ENCODE measurements at regions not wholly inside any gene's neighbourhood (a gene's known extent, or its start where the extent isn't known, plus 50 kb on each side); places are given as distances from the start of the nearest gene placed in this dataset.
"Not testable (repeated sequence)": the region's sequence is repeated elsewhere in the genome, so short reads cannot be mapped to it uniquely, and the experiment has no call there.

DNA sequence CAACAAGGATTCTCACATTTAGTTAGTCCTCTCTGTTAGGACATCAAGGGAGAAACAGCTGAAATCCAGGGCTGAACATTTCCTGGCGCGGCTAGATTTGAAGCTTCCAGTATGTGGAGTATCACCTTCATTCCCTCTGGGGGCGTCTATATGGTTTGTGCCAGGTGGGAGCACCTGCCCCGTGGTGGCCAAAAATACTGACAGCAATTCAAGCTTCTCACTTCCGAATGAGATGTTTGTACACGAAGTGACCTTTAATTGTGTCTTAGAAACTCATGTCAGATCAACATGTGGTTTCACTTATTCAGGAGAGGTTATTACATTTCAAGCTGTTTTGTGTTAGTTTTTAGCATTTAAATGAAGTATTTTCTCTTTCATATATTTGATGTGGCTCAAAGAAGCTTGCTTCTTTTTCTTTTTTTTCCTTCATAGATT lies 67.3 kb upstream of the ZNF217 start:
- DNase-seq, result peak; percentile 29
- peaks cover 2% of the 10 kb centered on the region for H3K36me3 Mint-ChIP-seq (ENCODE audit: low read depth)
- peak overlapping the region; percentile 96 for H3K27ac Mint-ChIP-seq
- peaks cover 68% of the 10 kb centered on the region for H3K4me1 Mint-ChIP-seq
- CTCF ChIA-PET, result interaction anchor here (1.0 to 1.6 kb wide), 7 partner anchors 8 to 94 kb away, joined by 3 to 5 read pairs (median 4); no protein-coding TSS in a partner anchor
- H3K9me3 Mint-ChIP-seq, result no peaks in the 10 kb centered on the region
- H3K27me3 Mint-ChIP-seq, result no peaks in the 10 kb centered on the region
- POLR2A ChIA-PET, result no interaction called here
- peak overlapping the region; percentile 77 for H3K4me3 Mint-ChIP-seq

DNA sequence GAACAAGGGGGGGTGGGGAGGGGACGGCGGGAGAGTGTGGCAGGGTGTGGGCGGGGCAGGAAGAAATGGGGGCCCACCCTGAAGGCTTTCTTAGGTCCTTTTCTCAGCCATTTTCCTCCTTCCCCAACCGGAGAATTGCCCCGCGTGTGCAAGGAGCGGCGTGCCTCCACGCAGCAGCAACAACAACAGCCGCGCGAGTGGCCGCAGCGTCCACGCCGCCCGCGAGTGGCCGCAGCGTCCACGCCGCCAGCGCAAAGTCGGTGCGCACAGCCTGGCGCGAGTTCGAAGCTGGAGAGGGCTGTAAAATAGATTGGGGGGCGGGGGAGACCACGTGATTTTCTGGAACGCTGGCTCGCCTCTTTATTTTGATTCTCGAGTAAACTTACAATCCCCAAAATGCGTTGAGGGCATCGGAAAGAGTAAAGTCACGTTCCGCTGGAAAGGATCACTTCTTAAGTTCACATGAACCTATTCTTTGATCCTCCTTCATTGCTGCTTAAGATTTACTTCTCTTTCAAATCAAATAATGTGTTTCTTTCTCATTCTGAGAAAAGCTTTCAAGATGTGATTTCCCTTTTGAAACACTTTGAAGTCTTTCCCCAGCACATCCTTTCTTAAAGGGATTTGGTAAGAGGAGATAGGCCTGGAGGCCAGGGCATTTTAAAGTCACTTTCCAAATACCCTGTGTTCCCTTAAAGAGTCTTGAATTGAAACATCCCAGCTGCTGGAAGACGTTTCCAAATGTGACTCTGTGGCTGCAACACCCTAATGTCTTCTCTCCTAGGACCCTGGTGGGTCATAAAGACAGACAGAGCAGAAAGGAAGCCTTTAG lies 66.7 kb upstream of the ZNF217 start:
- Mint-ChIP-seq H3K36me3 (ENCODE audit: low read depth) (peaks cover 2% of the 10 kb centered on the region), H3K9me3 (no peaks in the 10 kb centered on the region), H3K27ac (peak overlapping the region; percentile 96), H3K27me3 (no peaks in the 10 kb centered on the region), H3K4me3 (peak overlapping the region; percentile 77), H3K4me1 (peaks cover 72% of the 10 kb centered on the region)
- ChIA-PET POLR2A (no interaction called here), CTCF (interaction anchor here (1.0 to 1.4 kb wide), 5 partner anchors 11 to 37 kb away, joined by 3 to 5 read pairs (median 4); no protein-coding TSS in a partner anchor)
- DNase-seq, result peak; percentile 52

DNA sequence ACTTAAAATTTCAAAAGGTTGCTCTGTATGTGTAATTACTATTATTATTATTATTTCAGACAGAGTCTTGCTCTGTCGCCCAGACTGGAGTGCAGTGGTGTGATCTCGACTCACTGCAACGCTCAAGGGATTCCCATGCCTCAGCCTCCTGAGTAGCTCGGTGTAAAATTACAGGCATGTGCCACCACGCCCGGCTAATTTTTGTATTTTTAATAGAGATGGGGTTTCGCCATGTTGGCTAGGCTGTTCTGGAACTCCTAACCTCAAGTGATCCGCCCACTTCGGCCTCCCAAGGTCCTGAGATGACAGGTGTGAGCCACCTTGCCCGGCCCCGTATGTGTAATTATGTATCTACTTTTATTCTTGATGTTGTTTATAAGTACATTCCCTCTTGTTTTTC lies 65.3 kb upstream of the ZNF217 start:
- peaks cover 75% of the 10 kb centered on the region for H3K4me1 Mint-ChIP-seq
- peak overlapping the region; percentile 19 for H3K27ac Mint-ChIP-seq
- CTCF ChIA-PET, result interaction anchor here (0.9 to 2.0 kb wide), 4 partner anchors 15 to 42 kb away, joined by 3 to 9 read pairs (median 4); no protein-coding TSS in a partner anchor
- POLR2A ChIA-PET, result no interaction called here
- no peaks in the 10 kb centered on the region for H3K9me3 Mint-ChIP-seq
- H3K27me3 Mint-ChIP-seq, result no peaks in the 10 kb centered on the region
- H3K36me3 Mint-ChIP-seq (ENCODE audit: low read depth), result peaks cover 2% of the 10 kb centered on the region
- no peak overlapping the region for H3K4me3 Mint-ChIP-seq
- no peak for DNase-seq

DNA sequence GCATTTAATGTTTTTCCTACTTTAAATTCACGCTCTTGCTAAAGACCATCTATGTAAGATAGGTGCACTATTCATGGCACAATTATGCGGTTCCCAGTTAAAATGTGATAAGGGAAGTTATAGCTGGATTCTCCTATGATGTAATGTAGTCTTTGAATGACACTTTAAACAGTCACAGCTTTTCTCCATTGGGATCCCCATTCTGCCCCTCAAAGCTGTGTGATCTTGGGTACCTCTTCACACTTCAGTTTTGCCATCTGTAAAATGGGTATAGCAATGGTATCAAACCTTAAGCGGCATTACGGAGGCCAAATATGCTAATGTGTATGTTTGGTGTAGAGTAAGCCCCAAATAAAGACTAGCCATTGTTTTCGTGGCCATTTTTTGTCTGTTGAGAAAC lies 64.7 kb upstream of the ZNF217 start:
- no peaks in the 10 kb centered on the region for H3K9me3 Mint-ChIP-seq
- no peaks in the 10 kb centered on the region for H3K27me3 Mint-ChIP-seq
- no peak overlapping the region for H3K27ac Mint-ChIP-seq
- H3K36me3 Mint-ChIP-seq (ENCODE audit: low read depth), result peaks cover 2% of the 10 kb centered on the region
- CTCF ChIA-PET, result interaction anchor here (0.8 to 2.0 kb wide), 6 partner anchors 12 to 43 kb away, joined by 3 to 9 read pairs (median 4); no protein-coding TSS in a partner anchor
- POLR2A ChIA-PET, result no interaction called here
- H3K4me1 Mint-ChIP-seq, result peaks cover 79% of the 10 kb centered on the region
- no peak for DNase-seq
- no peak overlapping the region for H3K4me3 Mint-ChIP-seq

DNA sequence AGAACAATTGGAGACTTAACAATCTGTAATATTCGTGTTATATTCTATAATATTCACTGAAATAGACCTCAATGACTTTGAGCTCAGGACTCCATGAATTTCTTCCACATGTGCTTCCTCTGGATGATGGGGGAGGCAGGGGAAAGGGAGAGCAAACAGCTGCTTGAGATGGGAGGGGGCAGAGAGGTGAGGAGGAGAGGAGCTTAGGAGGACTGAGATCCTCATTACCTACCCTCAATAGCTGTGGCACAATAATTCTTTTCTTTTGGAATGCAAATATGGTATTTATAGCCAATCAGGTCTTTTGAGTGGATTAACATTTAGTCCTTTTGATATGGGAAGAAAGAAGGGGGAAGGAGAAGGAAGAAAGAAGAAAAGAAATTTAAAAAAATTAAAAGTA lies 64.1 kb upstream of the ZNF217 start:
- no peak for DNase-seq
- Mint-ChIP-seq H3K27ac (peak overlapping the region; percentile 83), H3K9me3 (no peaks in the 10 kb centered on the region), H3K36me3 (ENCODE audit: low read depth) (peaks cover 2% of the 10 kb centered on the region), H3K4me3 (no peak overlapping the region), H3K27me3 (no peaks in the 10 kb centered on the region), H3K4me1 (peaks cover 80% of the 10 kb centered on the region)
- CTCF ChIA-PET, result interaction anchor here (0.5 to 2.0 kb wide), 6 partner anchors 11 to 45 kb away, joined by 3 to 9 read pairs (median 4); no protein-coding TSS in a partner anchor
- POLR2A ChIA-PET, result no interaction called here

DNA sequence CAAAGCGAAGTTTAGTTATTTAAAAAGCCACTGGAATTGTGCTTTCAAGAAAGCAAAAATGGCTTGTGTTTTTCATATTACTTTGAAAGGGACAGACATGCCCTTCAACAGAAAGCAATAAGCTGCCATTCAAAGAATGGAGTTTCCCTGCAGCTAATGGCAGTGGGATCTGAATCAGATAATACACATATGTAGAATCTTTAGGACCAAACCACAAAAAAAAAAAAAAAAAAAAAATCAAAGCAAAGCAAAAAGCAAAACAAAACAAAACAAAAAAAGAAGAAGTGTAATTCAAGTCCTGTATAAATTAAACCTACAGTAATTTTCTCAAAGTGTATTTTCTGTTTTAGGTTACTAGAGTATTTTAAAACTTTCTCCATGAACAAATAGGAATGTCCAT lies 63.6 kb upstream of the ZNF217 start:
- H3K27ac Mint-ChIP-seq, result peak overlapping the region; percentile 42
- no peak overlapping the region for H3K4me3 Mint-ChIP-seq
- H3K4me1 Mint-ChIP-seq, result peaks cover 81% of the 10 kb centered on the region

DNA sequence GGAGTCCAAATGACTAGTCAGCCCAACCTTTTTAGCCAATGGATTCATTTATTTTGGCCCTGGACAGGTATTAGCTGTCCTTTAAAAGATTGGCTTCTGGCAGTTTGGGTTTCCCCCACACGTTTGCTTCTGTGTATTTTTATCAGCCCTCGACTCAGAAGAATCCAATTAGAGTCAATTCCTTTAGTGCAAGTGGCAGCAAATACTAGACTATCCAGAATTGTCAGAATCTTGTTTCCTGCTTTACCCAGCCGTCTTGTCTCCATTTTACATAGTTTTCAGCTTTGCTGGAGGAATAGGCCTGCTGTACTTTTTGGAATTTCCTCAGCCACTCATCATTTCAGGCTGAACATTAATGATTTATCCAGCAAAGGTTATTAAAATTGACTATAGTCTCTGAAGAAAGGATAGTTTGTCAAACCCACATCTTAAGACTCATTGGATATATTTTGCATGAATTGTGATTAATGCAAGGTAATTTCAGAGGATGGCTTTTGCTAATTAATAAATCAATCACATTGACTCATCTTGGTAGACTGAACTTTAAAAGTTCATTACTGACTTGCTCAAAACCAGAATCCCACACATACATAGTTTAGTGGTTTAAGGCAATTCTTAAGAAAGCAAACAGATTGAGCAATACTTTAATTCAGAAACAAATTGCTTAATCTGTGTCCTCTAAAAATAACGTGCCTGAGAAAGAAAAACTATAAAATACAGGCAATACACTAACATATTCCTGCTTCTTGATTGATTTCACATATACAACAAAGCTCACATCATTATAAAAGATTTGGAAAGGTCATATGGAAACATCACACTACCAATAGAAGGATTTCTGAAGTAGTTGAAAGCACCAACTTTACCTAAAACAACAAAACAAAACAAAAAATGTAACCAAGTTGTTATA lies 62.9 kb upstream of the ZNF217 start:
- H3K27me3 Mint-ChIP-seq, result no peaks in the 10 kb centered on the region
- POLR2A ChIA-PET, result no interaction called here
- no peak overlapping the region for H3K27ac Mint-ChIP-seq
- DNase-seq, result no peak
- CTCF ChIA-PET, result interaction anchor here (0.9 kb wide), 1 partner anchor 45 kb away, joined by 3 read pairs; no protein-coding TSS in a partner anchor
- H3K4me1 Mint-ChIP-seq, result peaks cover 84% of the 10 kb centered on the region
- peaks cover 2% of the 10 kb centered on the region for H3K36me3 Mint-ChIP-seq (ENCODE audit: low read depth)
- no peak overlapping the region for H3K4me3 Mint-ChIP-seq
- no peaks in the 10 kb centered on the region for H3K9me3 Mint-ChIP-seq

More for the DNA sequence above, 63.6 kb upstream of the ZNF217 start:
- CTCF ChIA-PET, result interaction anchor here (2.0 kb wide), 1 partner anchor 14 kb away, joined by 9 read pairs; no protein-coding TSS in a partner anchor
- Mint-ChIP-seq H3K9me3 (no peaks in the 10 kb centered on the region), H3K36me3 (ENCODE audit: low read depth) (peaks cover 2% of the 10 kb centered on the region), H3K27me3 (no peaks in the 10 kb centered on the region)
- POLR2A ChIA-PET, result no interaction called here
- no peak for DNase-seq

DNA sequence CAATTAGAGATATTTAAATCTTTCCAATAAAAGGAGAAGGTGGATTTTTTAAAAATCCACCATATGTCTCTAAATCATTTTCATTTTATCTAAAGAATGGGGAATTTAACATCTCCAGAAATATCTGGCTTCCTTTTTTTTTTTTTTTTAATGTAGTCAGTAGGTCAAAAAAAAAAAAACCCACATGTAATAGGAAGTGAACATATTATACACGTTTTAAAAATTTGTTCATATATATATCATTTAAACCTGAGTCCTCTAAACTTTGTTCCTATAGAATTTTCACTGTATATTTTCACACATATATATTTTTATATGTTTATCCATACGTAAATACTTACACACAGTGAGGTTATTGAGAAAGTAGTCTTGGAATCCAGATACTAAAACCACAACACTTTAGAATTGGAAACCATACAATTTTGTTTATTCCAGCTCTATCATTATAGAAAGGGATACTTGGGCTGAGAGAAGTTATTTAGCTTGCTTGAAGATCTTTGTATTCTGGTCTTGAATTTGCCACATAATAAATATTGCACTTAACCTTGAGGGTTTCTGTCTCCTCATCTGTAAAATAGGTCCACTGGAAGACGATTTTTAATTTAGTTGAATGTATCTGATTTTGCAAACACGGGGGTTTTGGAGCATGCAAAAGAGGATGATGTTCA lies 62.1 kb upstream of the ZNF217 start:
- CTCF ChIA-PET, result interaction anchor here (0.9 kb wide), 1 partner anchor 44 kb away, joined by 3 read pairs; no protein-coding TSS in a partner anchor
- no peaks in the 10 kb centered on the region for H3K36me3 Mint-ChIP-seq (ENCODE audit: low read depth)
- no peak overlapping the region for H3K27ac Mint-ChIP-seq
- H3K4me1 Mint-ChIP-seq, result peaks cover 76% of the 10 kb centered on the region
- POLR2A ChIA-PET, result no interaction called here
- no peaks in the 10 kb centered on the region for H3K27me3 Mint-ChIP-seq
- no peak for DNase-seq
- H3K9me3 Mint-ChIP-seq, result no peaks in the 10 kb centered on the region
- no peak overlapping the region for H3K4me3 Mint-ChIP-seq

DNA sequence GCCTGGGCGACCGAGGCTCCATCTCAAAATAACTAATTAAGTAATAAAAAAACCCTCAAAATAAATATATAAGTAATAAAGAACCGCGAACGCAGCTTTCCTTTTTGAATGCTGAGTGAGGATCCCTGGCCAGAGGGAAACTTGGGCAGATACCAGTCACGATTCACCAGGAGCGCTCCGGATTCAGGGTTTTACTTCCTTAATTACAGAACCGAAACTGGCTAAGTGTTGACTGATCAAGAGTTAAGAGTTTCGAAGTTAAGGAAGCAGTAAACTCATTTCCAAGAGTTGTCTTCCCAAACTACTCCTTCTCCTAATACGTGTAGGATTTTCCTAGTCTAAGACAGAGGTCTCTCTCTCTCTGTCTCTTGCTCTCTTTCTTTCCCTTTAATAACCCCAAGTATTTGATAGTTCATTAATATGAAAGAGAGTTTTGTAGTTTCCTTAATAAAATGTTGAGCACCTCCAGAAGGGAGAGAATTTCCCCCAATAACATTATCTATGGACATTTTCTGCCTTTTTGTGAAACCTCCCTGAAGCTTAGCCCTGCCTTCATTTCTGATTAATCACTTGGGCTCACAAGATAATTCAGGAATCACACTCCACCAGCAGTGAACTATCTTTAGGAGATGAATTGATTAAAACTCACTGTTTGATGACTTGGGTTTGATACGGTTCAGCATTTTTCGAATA lies 61.4 kb upstream of the ZNF217 start:
- CTCF ChIA-PET, result no interaction called here
- POLR2A ChIA-PET, result no interaction called here
- H3K4me3 Mint-ChIP-seq, result peak overlapping the region; percentile 10
- peak overlapping the region; percentile 41 for H3K27ac Mint-ChIP-seq
- H3K4me1 Mint-ChIP-seq, result peaks cover 69% of the 10 kb centered on the region
- H3K9me3 Mint-ChIP-seq, result no peaks in the 10 kb centered on the region
- no peak for DNase-seq
- no peaks in the 10 kb centered on the region for H3K27me3 Mint-ChIP-seq
- no peaks in the 10 kb centered on the region for H3K36me3 Mint-ChIP-seq (ENCODE audit: low read depth)

DNA sequence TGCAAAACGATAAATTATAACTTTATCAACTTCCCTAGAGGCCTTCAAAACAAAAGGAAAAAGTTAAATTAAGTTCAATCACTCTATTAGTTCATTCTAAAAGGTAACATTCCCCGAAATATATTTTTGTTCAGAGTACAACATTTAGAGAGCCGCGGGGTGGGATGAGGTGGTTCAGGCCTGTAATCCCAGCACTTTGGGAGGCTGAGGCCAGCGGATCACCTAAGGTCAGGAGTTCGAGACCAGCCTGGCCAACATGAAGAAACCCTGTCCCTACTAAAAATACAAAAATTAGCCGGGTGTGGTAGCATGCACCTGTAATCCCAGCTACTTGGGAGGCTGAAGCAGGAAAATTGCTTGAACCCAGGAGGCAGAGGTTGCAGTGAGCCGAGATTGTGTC lies 60.9 kb upstream of the ZNF217 start:
- H3K36me3 Mint-ChIP-seq (ENCODE audit: low read depth); DNase-seq; H3K27ac Mint-ChIP-seq; POLR2A ChIA-PET; H3K27me3 Mint-ChIP-seq; H3K4me3 Mint-ChIP-seq; CTCF ChIA-PET; H3K9me3 Mint-ChIP-seq: not testable (repeated sequence)
- peaks cover 63% of the 10 kb centered on the region for H3K4me1 Mint-ChIP-seq

DNA sequence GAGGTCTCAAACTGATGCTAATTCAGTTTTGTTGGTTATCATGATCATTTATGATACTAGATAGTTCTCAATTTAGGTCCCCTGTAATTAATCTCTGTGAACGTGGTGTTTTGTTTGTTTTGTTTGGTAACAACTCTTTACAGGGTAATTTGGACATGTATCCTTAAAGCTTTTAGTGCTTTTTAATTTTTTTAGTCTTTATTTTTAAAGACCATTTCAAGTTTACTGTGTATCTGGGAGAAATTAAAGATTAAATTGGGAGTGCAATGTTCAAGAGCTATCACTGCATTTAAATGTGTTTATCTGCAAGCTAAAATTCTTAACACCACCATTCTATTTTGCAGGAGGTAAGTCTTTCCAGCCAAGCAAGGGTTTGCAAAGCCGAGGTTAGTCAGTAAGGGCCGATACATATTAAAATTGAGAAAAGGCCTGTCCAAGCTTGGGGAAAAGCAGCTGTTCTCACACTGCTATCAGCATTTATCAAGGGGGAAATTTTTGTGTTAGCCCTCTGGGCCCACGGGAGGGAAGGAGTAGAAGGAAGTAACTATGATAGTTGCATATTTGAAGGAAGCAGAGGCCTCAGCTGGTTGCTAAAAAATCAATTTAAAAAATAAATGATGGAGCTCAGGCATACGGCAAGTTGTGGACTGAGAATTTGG lies 59.3 kb upstream of the ZNF217 start:
- H3K4me1 Mint-ChIP-seq, result peaks cover 53% of the 10 kb centered on the region
- H3K9me3 Mint-ChIP-seq, result no peaks in the 10 kb centered on the region
- peak overlapping the region; percentile 67 for H3K4me3 Mint-ChIP-seq
- no peaks in the 10 kb centered on the region for H3K36me3 Mint-ChIP-seq (ENCODE audit: low read depth)
- no peak for DNase-seq
- ChIA-PET CTCF (interaction anchor here (0.6 to 1.4 kb wide), 6 partner anchors 9 to 263 kb away, joined by 3 to 8 read pairs (median 4); no protein-coding TSS in a partner anchor), POLR2A (no interaction called here)
- peak overlapping the region; percentile 95 for H3K27ac Mint-ChIP-seq
- H3K27me3 Mint-ChIP-seq, result no peaks in the 10 kb centered on the region

All from activated CD4-positive, alpha-beta T cell treated with anti-CD3 and anti-CD28 coated beads, Interleukin-2, amount 10 ng/mL, durations not matched to agents 7 days and 5 days (primary cell).